HEK293 (cell line): ENCODE measurements at regions not wholly inside any gene's neighbourhood (a gene's known extent, or its start where the extent isn't known, plus 50 kb on each side); places are given as distances from the start of the nearest gene placed in this dataset.

Source experiments
- CTCF ChIA-PET: fragments of 350-600 bp; formaldehyde crosslinking; extraction: SDS; loops from one replicate; lab custom pipeline; 2021; ENCODE audit warnings: antibody characterized with exemption; lab: Yijun Ruan, JAX
- POLR2A ChIA-PET: fragments of 300-600 bp; formaldehyde crosslinking; extraction: SDS; loops from one replicate; lab custom pipeline; 2020; ENCODE audit warnings: antibody characterized with exemption, inconsistent platforms; lab: Yijun Ruan, JAX
- H3K27ac ChIP-seq: fragments of 200-500 bp; sonication (Bioruptor generic); 2 replicates; pipeline ENCODE4 v1.5.1; 2014; ENCODE audit warnings: low read depth, low read length, control low read depth, inconsistent platforms; ENCODE audit errors: extremely low read depth
- H3K36me3 ChIP-seq, 2 experiments: fragments of 200-500 bp in 1 of 2; sonication (Bioruptor generic) in 1 of 2; 1 replicate in 1 of 2; 2 replicates in 1 of 2; pipeline ENCODE4 v1.5.1; 2014 to 2017; ENCODE audit warnings: inconsistent platforms in 2 of 2, low read length in 2 of 2; ENCODE audit not compliant: control insufficient read depth in 2 of 2, insufficient read depth in 1 of 2
- H3K4me1 ChIP-seq: fragments of 200-500 bp; sonication (Bioruptor generic); 2 replicates; pipeline ENCODE4 v1.5.1; 2014; ENCODE audit warnings: mild to moderate bottlenecking, low read length, inconsistent platforms; ENCODE audit not compliant: control insufficient read depth, insufficient read depth
- H3K4me3 ChIP-seq: 2 replicates; pipeline ENCODE4 v1.5.1; 2011; ENCODE audit warnings: low read depth, mild to moderate bottlenecking, control low read depth, low read length, moderate library complexity
- H3K9me3 ChIP-seq: fragments of 200-500 bp; sonication (Bioruptor generic); 2 replicates; pipeline ENCODE4 v1.5.1; 2014; ENCODE audit warnings: low read depth, low read length, inconsistent platforms; ENCODE audit not compliant: control insufficient read depth, insufficient read depth
- KLF10 ChIP-seq: fragments of 450-650 bp; IDR thresholded peaks from 2 replicates; pipeline ENCODE4 v1.5.1; 2018; ENCODE audit warnings: missing biosample characterization, mild to moderate bottlenecking, missing genetic modification characterization
- OVOL3 ChIP-seq: fragments of 450-650 bp; formaldehyde crosslinking; IDR thresholded peaks from 2 replicates; pipeline ENCODE4 v1.5.1; 2016; ENCODE audit warnings: missing biosample characterization, missing genetic modification characterization
- PRDM6 ChIP-seq: fragments of 450-650 bp; formaldehyde crosslinking; IDR thresholded peaks from 2 replicates; pipeline ENCODE4 v1.5.1; 2017; ENCODE audit warnings: missing biosample characterization, missing genetic modification characterization
- REST ChIP-seq: fragments of 450-650 bp; formaldehyde crosslinking; IDR thresholded peaks from 2 replicates; pipeline ENCODE4 v1.5.1; 2016; ENCODE audit warnings: missing biosample characterization, missing genetic modification characterization
- ZBTB10 ChIP-seq: fragments of 450-650 bp; formaldehyde crosslinking; IDR thresholded peaks from 2 replicates; pipeline ENCODE4 v1.5.1; 2016; ENCODE audit warnings: missing biosample characterization, missing genetic modification characterization
- ZNF114 ChIP-seq: fragments of 450-650 bp; formaldehyde crosslinking; IDR thresholded peaks from 2 replicates; pipeline ENCODE4 v1.5.0; 2017; ENCODE audit warnings: missing biosample characterization, missing genetic modification characterization
- ZNF132 ChIP-seq: fragments of 450-650 bp; formaldehyde crosslinking; IDR thresholded peaks from 2 replicates; pipeline ENCODE4 v1.5.1; 2017; ENCODE audit warnings: missing biosample characterization, missing genetic modification characterization, borderline replicate concordance
- ZNF169 ChIP-seq: fragments of 450-650 bp; formaldehyde crosslinking; IDR thresholded peaks from 2 replicates; pipeline ENCODE4 v1.5.1; 2016; ENCODE audit warnings: missing biosample characterization, missing genetic modification characterization
- ZNF19 ChIP-seq: fragments of 450-650 bp; formaldehyde crosslinking; IDR thresholded peaks from 2 replicates; pipeline ENCODE4; 2016; ENCODE audit warnings: missing biosample characterization, missing genetic modification characterization, low read depth
- ZNF24 ChIP-seq: fragments of 450-650 bp; formaldehyde crosslinking; IDR thresholded peaks from 2 replicates; pipeline ENCODE4 v1.5.1; 2016; ENCODE audit warnings: missing biosample characterization, missing genetic modification characterization
- ZNF302 ChIP-seq: fragments of 450-650 bp; formaldehyde crosslinking; IDR thresholded peaks from 2 replicates; pipeline ENCODE4 v1.5.1; 2016; ENCODE audit warnings: missing biosample characterization, missing genetic modification characterization, low read depth
- ZNF335 ChIP-seq: fragments of 450-650 bp; formaldehyde crosslinking; conservative IDR thresholded peaks from 2 replicates; pipeline ENCODE4 v1.5.1; 2016; ENCODE audit warnings: missing biosample characterization, missing genetic modification characterization
- ZNF426 ChIP-seq: fragments of 450-650 bp; formaldehyde crosslinking; IDR thresholded peaks from 2 replicates; pipeline ENCODE4 v1.5.1; 2017; ENCODE audit warnings: missing biosample characterization, missing genetic modification characterization, mild to moderate bottlenecking, inconsistent platforms, moderate library complexity
- ZNF513 ChIP-seq: fragments of 450-650 bp; IDR thresholded peaks from 2 replicates; pipeline ENCODE4 v1.5.1; 2018; ENCODE audit warnings: missing biosample characterization, missing genetic modification characterization
- ZNF571 ChIP-seq: fragments of 450-650 bp; formaldehyde crosslinking; IDR thresholded peaks from 2 replicates; pipeline ENCODE4 v1.5.0; 2017; ENCODE audit warnings: missing biosample characterization, missing genetic modification characterization
- ZNF654 ChIP-seq: fragments of 450-650 bp; formaldehyde crosslinking; IDR thresholded peaks from 2 replicates; pipeline ENCODE4 v1.5.1; 2016; ENCODE audit warnings: low read depth, missing biosample characterization, missing genetic modification characterization
- ZNF747 ChIP-seq: fragments of 450-650 bp; formaldehyde crosslinking; IDR thresholded peaks from 2 replicates; pipeline ENCODE4 v1.5.1; 2016; ENCODE audit warnings: missing biosample characterization, missing genetic modification characterization
- TF ChIP-seq, protein P1 (sequence below): fragments of 450-650 bp; formaldehyde crosslinking; IDR thresholded peaks from 2 replicates; pipeline ENCODE4 v1.5.1; 2016; ENCODE audit warnings: missing biosample characterization, missing genetic modification characterization

- CTCF ChIA-PET = interaction anchor here (0.8 to 0.9 kb wide), 2 partner anchors 994 to 997 kb away, joined by 3 read pairs; no protein-coding TSS in a partner anchor
- POLR2A ChIA-PET = no interaction called here
- no peak for TF ChIP-seq ZNF654
- no peak for TF ChIP-seq ZNF513
- TF ChIP-seq ZNF302 (tag by site-specific recombination) = no peak
- no peak for TF ChIP-seq ZNF169 (tag by site-specific recombination)
- no peak for TF ChIP-seq KLF10 (tag by site-specific recombination)
- TF ChIP-seq ZNF426 (tag by site-specific recombination) = no peak
- TF ChIP-seq, protein P1, sequence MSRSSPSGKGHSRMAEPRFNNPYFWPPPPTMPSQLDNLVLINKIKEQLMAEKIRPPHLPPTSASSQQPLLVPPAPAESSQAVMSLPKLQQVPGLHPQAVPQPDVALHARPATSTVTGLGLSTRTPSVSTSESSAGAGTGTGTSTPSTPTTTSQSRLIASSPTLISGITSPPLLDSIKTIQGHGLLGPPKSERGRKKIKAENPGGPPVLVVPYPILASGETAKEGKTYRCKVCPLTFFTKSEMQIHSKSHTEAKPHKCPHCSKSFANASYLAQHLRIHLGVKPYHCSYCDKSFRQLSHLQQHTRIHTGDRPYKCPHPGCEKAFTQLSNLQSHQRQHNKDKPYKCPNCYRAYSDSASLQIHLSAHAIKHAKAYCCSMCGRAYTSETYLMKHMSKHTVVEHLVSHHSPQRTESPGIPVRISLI (tag by site-specific recombination) = no peak
- no peak for TF ChIP-seq ZNF747 (tag by site-specific recombination)
- TF ChIP-seq ZNF114 (tag by site-specific recombination) = no peak
- TF ChIP-seq ZNF132 (tag by site-specific recombination) = no peak
- TF ChIP-seq OVOL3 (tag by site-specific recombination) = no peak
- TF ChIP-seq ZBTB10 (tag by site-specific recombination) = no peak
- TF ChIP-seq PRDM6 (tag by site-specific recombination) = no peak
- TF ChIP-seq ZNF571 (tag by site-specific recombination) = no peak
- no peak for TF ChIP-seq ZNF19 (tag by site-specific recombination)
- no peak for TF ChIP-seq ZNF24
- no peak for TF ChIP-seq ZNF335 (tag by site-specific recombination)
- no peak for TF ChIP-seq REST (tag by site-specific recombination)
These were observed 370.8 kb upstream of the BTBD3 start for GRCh38 chr20:11546939-11547338.

More at GRCh38 chr20:11546939-11547338, 370.8 kb upstream of the BTBD3 start:
- Histone ChIP-seq H3K4me3 (no peak overlapping the region), H3K4me1 (no peaks in the 10 kb centered on the region), H3K36me3 (no peaks in the 10 kb centered on the region), H3K9me3 (no peaks in the 10 kb centered on the region), H3K27ac (no peak overlapping the region)
